ENCODE measurements at regions not wholly inside any gene's neighbourhood (a gene's known extent, or its start where the extent isn't known, plus 50 kb on each side); places are given as distances from the start of the nearest gene placed in this dataset.
"Not testable (repeated sequence)": the region's sequence is repeated elsewhere in the genome, so short reads cannot be mapped to it uniquely, and the experiment has no call there.

DNA sequence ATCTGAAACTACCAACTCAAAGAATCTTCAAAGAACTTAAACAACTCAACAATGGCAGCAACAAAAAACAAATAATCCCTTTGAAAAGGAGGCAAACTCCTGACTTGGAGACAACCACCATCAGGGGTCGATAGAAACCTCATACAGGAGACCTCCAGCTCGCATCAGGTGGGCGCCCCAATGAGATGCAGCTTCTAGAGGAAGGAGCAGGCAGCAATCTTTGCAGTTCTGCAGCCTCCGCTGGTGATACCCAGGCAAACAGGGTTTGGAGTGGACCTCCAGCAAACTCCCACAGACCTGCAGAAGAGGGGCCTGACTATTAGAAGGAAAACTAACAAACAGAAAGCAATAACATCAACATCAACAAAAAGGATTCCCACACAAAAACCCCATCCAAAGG, 93.2 kb downstream of the CYLC1 start:
- TF ChIP-seq, protein P1, sequence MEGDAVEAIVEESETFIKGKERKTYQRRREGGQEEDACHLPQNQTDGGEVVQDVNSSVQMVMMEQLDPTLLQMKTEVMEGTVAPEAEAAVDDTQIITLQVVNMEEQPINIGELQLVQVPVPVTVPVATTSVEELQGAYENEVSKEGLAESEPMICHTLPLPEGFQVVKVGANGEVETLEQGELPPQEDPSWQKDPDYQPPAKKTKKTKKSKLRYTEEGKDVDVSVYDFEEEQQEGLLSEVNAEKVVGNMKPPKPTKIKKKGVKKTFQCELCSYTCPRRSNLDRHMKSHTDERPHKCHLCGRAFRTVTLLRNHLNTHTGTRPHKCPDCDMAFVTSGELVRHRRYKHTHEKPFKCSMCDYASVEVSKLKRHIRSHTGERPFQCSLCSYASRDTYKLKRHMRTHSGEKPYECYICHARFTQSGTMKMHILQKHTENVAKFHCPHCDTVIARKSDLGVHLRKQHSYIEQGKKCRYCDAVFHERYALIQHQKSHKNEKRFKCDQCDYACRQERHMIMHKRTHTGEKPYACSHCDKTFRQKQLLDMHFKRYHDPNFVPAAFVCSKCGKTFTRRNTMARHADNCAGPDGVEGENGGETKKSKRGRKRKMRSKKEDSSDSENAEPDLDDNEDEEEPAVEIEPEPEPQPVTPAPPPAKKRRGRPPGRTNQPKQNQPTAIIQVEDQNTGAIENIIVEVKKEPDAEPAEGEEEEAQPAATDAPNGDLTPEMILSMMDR (conservative IDR thresholded peaks at IDR 0.05; ENCODE audit: low read depth, low read length) = not testable (repeated sequence)
- TF ChIP-seq EZH2phosphoT487 (IDR thresholded peaks at IDR 0.05; ENCODE audit: borderline replicate concordance, low read length) = not testable (repeated sequence)

Data from PC-3 (cell line).